HepG2 (cell line): ENCODE measurements at regions not wholly inside any gene's neighbourhood (a gene's known extent, or its start where the extent isn't known, plus 50 kb on each side); places are given as distances from the start of the nearest gene placed in this dataset.

ENCODE experiments used
- ARNT ChIP-seq: fragments of 450-650 bp; IDR thresholded peaks from 2 replicates; pipeline ENCODE4 v1.6.1; 2017
- EZH2 ChIP-seq: conservative IDR thresholded peaks from 2 replicates; pipeline ENCODE4 v1.6.1; 2012; ENCODE audit warnings: mild to moderate bottlenecking, low read depth, low read length, moderate library complexity
- GABPA ChIP-seq, 2 experiments: IDR thresholded peaks; 2 replicates each; pipeline ENCODE4 v1.6.1; 2011 to 2016; ENCODE audit warnings: low read depth in 2 of 2, low read length in 1 of 2, missing biosample characterization in 1 of 2, missing genetic modification characterization in 1 of 2
- RAD21 ChIP-seq: fragments of 450-650 bp; formaldehyde crosslinking; IDR thresholded peaks from 2 replicates; pipeline ENCODE4 v1.5.0; 2020; ENCODE audit warnings: mild to moderate bottlenecking
- RAD51 ChIP-seq: fragments of 450-650 bp; IDR thresholded peaks from 2 replicates; pipeline ENCODE4 v1.6.1; 2016; ENCODE audit warnings: borderline replicate concordance
- REXO4 ChIP-seq: sonication (generic); formaldehyde crosslinking; IDR thresholded peaks from 2 replicates; pipeline ENCODE4 v1.8.0; 2022; ENCODE audit warnings: missing genetic modification reagents, mild to moderate bottlenecking, borderline replicate concordance
- RNF2 ChIP-seq: fragments of 450-650 bp; conservative IDR thresholded peaks from 2 replicates; pipeline ENCODE4 v1.6.1; 2016; ENCODE audit warnings: low read depth
- TRIM24 ChIP-seq: sonication (generic); formaldehyde crosslinking; IDR thresholded peaks from 2 replicates; pipeline ENCODE4 v1.8.0; 2022; ENCODE audit warnings: mild to moderate bottlenecking, missing genetic modification reagents
- ZNF792 ChIP-seq: IDR thresholded peaks from 2 replicates; pipeline ENCODE4 v1.6.1; 2016
- TF ChIP-seq, protein P1 (sequence below): sonication (generic); formaldehyde crosslinking; IDR thresholded peaks from 2 replicates; pipeline ENCODE4 v1.9.0; 2021; ENCODE audit warnings: mild to moderate bottlenecking, missing genetic modification reagents
- TF ChIP-seq, protein P2 (sequence below): fragments of 450-650 bp; IDR thresholded peaks from 2 replicates; pipeline ENCODE4 v1.6.1; 2017; ENCODE audit warnings: mild to moderate bottlenecking

DNA sequence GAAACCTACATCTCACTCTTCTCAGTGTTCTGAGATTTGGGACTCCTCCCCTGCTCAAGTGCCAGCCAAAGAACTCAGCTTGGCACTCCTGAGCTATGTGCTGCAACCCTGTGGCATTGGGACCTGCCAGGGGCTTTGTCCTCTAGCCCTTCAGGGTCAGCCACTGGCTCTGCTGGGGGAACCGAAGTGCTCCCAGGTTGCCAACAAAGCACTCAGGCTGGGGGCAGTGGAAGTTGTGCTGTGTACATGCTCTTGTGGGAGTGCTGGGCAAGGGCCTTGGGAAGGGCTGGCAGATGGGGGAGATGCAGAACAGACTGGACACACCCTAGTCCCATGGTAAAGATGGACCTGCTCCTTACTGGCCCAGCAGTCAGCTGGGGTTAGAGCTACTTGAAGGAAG is 498.6 kb downstream of the CAAP1 start:
- no peak for TF ChIP-seq RAD21 (CRISPR knock-in tag)
- no peak for TF ChIP-seq TRIM24 (CRISPR knock-in tag)
- TF ChIP-seq ARNT: no peak
- TF ChIP-seq EZH2: no peak
- TF ChIP-seq RAD51: no peak
- no peak for TF ChIP-seq GABPA (IDR thresholded peaks at IDR 0.05; ENCODE audit: low read depth, low read length)
- no peak for TF ChIP-seq GABPA (CRISPR knock-in tag; IDR thresholded peaks at IDR 0.05; ENCODE audit: low read depth)
- TF ChIP-seq REXO4: no peak
- no peak for TF ChIP-seq RNF2
- no peak for TF ChIP-seq ZNF792
- TF ChIP-seq, protein P1, sequence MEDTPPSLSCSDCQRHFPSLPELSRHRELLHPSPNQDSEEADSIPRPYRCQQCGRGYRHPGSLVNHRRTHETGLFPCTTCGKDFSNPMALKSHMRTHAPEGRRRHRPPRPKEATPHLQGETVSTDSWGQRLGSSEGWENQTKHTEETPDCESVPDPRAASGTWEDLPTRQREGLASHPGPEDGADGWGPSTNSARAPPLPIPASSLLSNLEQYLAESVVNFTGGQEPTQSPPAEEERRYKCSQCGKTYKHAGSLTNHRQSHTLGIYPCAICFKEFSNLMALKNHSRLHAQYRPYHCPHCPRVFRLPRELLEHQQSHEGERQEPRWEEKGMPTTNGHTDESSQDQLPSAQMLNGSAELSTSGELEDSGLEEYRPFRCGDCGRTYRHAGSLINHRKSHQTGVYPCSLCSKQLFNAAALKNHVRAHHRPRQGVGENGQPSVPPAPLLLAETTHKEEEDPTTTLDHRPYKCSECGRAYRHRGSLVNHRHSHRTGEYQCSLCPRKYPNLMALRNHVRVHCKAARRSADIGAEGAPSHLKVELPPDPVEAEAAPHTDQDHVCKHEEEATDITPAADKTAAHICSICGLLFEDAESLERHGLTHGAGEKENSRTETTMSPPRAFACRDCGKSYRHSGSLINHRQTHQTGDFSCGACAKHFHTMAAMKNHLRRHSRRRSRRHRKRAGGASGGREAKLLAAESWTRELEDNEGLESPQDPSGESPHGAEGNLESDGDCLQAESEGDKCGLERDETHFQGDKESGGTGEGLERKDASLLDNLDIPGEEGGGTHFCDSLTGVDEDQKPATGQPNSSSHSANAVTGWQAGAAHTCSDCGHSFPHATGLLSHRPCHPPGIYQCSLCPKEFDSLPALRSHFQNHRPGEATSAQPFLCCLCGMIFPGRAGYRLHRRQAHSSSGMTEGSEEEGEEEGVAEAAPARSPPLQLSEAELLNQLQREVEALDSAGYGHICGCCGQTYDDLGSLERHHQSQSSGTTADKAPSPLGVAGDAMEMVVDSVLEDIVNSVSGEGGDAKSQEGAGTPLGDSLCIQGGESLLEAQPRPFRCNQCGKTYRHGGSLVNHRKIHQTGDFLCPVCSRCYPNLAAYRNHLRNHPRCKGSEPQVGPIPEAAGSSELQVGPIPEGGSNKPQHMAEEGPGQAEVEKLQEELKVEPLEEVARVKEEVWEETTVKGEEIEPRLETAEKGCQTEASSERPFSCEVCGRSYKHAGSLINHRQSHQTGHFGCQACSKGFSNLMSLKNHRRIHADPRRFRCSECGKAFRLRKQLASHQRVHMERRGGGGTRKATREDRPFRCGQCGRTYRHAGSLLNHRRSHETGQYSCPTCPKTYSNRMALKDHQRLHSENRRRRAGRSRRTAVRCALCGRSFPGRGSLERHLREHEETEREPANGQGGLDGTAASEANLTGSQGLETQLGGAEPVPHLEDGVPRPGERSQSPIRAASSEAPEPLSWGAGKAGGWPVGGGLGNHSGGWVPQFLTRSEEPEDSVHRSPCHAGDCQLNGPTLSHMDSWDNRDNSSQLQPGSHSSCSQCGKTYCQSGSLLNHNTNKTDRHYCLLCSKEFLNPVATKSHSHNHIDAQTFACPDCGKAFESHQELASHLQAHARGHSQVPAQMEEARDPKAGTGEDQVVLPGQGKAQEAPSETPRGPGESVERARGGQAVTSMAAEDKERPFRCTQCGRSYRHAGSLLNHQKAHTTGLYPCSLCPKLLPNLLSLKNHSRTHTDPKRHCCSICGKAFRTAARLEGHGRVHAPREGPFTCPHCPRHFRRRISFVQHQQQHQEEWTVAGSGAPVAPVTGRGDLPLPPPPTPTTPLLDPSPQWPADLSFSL: no peak
- TF ChIP-seq, protein P2, sequence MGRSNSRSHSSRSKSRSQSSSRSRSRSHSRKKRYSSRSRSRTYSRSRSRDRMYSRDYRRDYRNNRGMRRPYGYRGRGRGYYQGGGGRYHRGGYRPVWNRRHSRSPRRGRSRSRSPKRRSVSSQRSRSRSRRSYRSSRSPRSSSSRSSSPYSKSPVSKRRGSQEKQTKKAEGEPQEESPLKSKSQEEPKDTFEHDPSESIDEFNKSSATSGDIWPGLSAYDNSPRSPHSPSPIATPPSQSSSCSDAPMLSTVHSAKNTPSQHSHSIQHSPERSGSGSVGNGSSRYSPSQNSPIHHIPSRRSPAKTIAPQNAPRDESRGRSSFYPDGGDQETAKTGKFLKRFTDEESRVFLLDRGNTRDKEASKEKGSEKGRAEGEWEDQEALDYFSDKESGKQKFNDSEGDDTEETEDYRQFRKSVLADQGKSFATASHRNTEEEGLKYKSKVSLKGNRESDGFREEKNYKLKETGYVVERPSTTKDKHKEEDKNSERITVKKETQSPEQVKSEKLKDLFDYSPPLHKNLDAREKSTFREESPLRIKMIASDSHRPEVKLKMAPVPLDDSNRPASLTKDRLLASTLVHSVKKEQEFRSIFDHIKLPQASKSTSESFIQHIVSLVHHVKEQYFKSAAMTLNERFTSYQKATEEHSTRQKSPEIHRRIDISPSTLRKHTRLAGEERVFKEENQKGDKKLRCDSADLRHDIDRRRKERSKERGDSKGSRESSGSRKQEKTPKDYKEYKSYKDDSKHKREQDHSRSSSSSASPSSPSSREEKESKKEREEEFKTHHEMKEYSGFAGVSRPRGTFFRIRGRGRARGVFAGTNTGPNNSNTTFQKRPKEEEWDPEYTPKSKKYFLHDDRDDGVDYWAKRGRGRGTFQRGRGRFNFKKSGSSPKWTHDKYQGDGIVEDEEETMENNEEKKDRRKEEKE: no peak
